HCT116 (cell line): ENCODE measurements at regions not wholly inside any gene's neighbourhood (a gene's known extent, or its start where the extent isn't known, plus 50 kb on each side); places are given as distances from the start of the nearest gene placed in this dataset.
"Not testable (repeated sequence)": the region's sequence is repeated elsewhere in the genome, so short reads cannot be mapped to it uniquely, and the experiment has no call there.

Experiments
- ATAC-seq: fragments of 200-7000 bp; cut with Tn5 transposase; 2 replicates; pipeline ENCODE4 v1.9.1; 2020; ENCODE audit warnings: mild to moderate bottlenecking, moderate library complexity
- BruUV-seq: library from RNA; stranded (reverse); fragments of 400-500 nt; replicated peaks from 2 replicates; lab custom pipeline; 2021; lab: Mats Ljungman, UMichigan
- CTCF ChIA-PET: fragments of 300-600 bp; sonication (Branson Sonifier 250); formaldehyde crosslinking; loops from one replicate; lab custom pipeline; 2021; ENCODE audit warnings: antibody characterized with exemption; lab: Charles Lee
- POLR2A ChIA-PET: fragments of 300-600, 350-600 bp; sonication (Branson Sonifier 250); formaldehyde crosslinking; loops from one replicate; lab custom pipeline; 2021; ENCODE audit warnings: antibody characterized with exemption; lab: Charles Lee
- RAD21 ChIA-PET, 2 experiments: fragments of 300-600 bp; sonication (Branson Sonifier 250); formaldehyde crosslinking; loops; one replicate each; lab custom pipeline; 2023; ENCODE audit warnings: low total read pairs in 2 of 2; ENCODE audit not compliant: uncharacterized antibody in 2 of 2, unreplicated experiment in 2 of 2, low non-redundant PET in 1 of 2; lab: Charles Lee
- DNase-seq: peaks from one replicate; pipeline ENCODE4 v3.0.0-alpha.2; 2010; ENCODE audit warnings: low read depth, low spot score
- H2AFZ ChIP-seq: fragments of 200-600 bp; shearing (Covaris generic), sonication (generic); 2 replicates; pipeline ENCODE4 v1.6.1; 2017; ENCODE audit warnings: low read depth, mixed run types, mixed read lengths, antibody characterized with exemption, low read length; ENCODE audit not compliant: poor library complexity, severe bottlenecking
- H3K27ac ChIP-seq: 2 replicates; pipeline ENCODE4 v1.5.1; 2012; ENCODE audit warnings: low read depth, low read length
- H3K27me3 ChIP-seq: fragments of 200-600 bp; sonication (generic); 2 replicates; pipeline ENCODE4 v1.6.1; 2016; ENCODE audit warnings: mixed run types, low read length, mixed read lengths; ENCODE audit not compliant: insufficient read depth
- H3K36me3 ChIP-seq, 2 experiments: fragments of 200-500 bp in 1 of 2; fragments of 200-600 bp in 1 of 2; sonication (Bioruptor generic) in 1 of 2; sonication (generic) in 1 of 2; 2 replicates each; pipeline versions ENCODE4 v1.5.1 to v1.6.1; 2014 to 2016; ENCODE audit warnings: low read length in 2 of 2, inconsistent platforms in 1 of 2, mixed read lengths in 1 of 2, mixed run types in 1 of 2; ENCODE audit not compliant: insufficient read depth in 2 of 2, control insufficient read depth in 1 of 2
- H3K4me1 ChIP-seq, 2 experiments: fragments of 200-600 bp in 1 of 2; sonication (generic) in 1 of 2; 2 replicates each; pipeline versions ENCODE4 v1.5.1 to v1.6.1; 2012 to 2017; ENCODE audit warnings: low read length in 2 of 2, inconsistent platforms in 1 of 2, mild to moderate bottlenecking in 1 of 2, mixed read lengths in 1 of 2, mixed run types in 1 of 2, moderate library complexity in 1 of 2; ENCODE audit not compliant: insufficient read depth in 2 of 2, control insufficient read depth in 1 of 2
- H3K4me2 ChIP-seq: fragments of 200-600 bp; sonication (generic); 2 replicates; pipeline ENCODE4 v1.6.1; 2017; ENCODE audit warnings: mixed run types, low read length, mixed read lengths
- H3K4me3 ChIP-seq, 2 experiments: fragments of 200-600 bp in 1 of 2; sonication (generic) in 1 of 2; replicated peaks in 1 of 2; 2 replicates each; pipeline ENCODE4 v1.5.1; 2011 to 2016; ENCODE audit warnings: low read length in 2 of 2, control low read depth in 1 of 2, low read depth in 1 of 2, mild to moderate bottlenecking in 1 of 2, mixed read lengths in 1 of 2, mixed run types in 1 of 2
- H3K79me2 ChIP-seq: fragments of 200-600 bp; sonication (generic); 2 replicates; pipeline ENCODE4 v1.6.1; 2017; ENCODE audit warnings: mild to moderate bottlenecking, mixed run types, low read length, moderate library complexity, mixed read lengths; ENCODE audit not compliant: insufficient read depth
- H3K9ac ChIP-seq: fragments of 200-600 bp; sonication (generic); 2 replicates; pipeline ENCODE4 v1.6.1; 2016; ENCODE audit warnings: low read length, mixed read lengths
- H3K9me2 ChIP-seq: fragments of 200-600 bp; sonication (generic), shearing (Covaris generic); 2 replicates; pipeline ENCODE4 v1.6.1; 2017; ENCODE audit warnings: mixed run types, mild to moderate bottlenecking, moderate library complexity; ENCODE audit not compliant: insufficient read depth
- H3K9me3 ChIP-seq, 2 experiments: fragments of 200-500 bp in 1 of 2; fragments of 200-600 bp in 1 of 2; sonication (Bioruptor generic) in 1 of 2; sonication (generic) in 1 of 2; 2 replicates each; pipeline ENCODE4 v1.6.1; 2014 to 2017; ENCODE audit warnings: low read length in 2 of 2, mixed read lengths in 2 of 2, inconsistent platforms in 1 of 2, low read depth in 1 of 2, mild to moderate bottlenecking in 1 of 2, mixed run types in 1 of 2, moderate library complexity in 1 of 2; ENCODE audit not compliant: control insufficient read depth in 1 of 2, insufficient read depth in 1 of 2
- H4K20me1 ChIP-seq: fragments of 200-600 bp; sonication (generic), shearing (Covaris generic); 2 replicates; pipeline ENCODE4 v1.6.1; 2017; ENCODE audit warnings: mixed run types, mild to moderate bottlenecking, moderate library complexity; ENCODE audit not compliant: insufficient read depth
- CBX3 ChIP-seq: IDR thresholded peaks from 2 replicates; pipeline ENCODE4 v1.6.1; 2012; ENCODE audit warnings: low read depth
- CEBPB ChIP-seq: IDR thresholded peaks from 2 replicates; pipeline ENCODE4 v1.6.1; 2012; ENCODE audit warnings: low read depth
- EGR1 ChIP-seq: IDR thresholded peaks from 2 replicates; pipeline ENCODE4 v1.6.1; 2012; ENCODE audit warnings: low read depth
- ELF1 ChIP-seq: IDR thresholded peaks from 2 replicates; pipeline ENCODE4 v1.6.1; 2012; ENCODE audit warnings: low read depth, borderline replicate concordance
- EZH2phosphoT487 ChIP-seq: fragments of 200-600 bp; IDR thresholded peaks from 2 replicates; pipeline ENCODE4 v1.6.1; 2018; ENCODE audit warnings: antibody characterized with exemption, borderline replicate concordance
- FOSL1 ChIP-seq: IDR thresholded peaks from 2 replicates; pipeline ENCODE4 v1.6.1; 2012; ENCODE audit warnings: low read depth
- JUND ChIP-seq: IDR thresholded peaks from 2 replicates; pipeline ENCODE4 v1.6.1; 2012
- RAD21 ChIP-seq: IDR thresholded peaks from 2 replicates; pipeline ENCODE4 v1.6.1; 2012; ENCODE audit warnings: low read depth, mild to moderate bottlenecking
- ZNF274 ChIP-seq: fragments of 200-500 bp; sonication (Bioruptor generic); IDR thresholded peaks from 2 replicates; pipeline ENCODE4 v1.6.1; 2014; ENCODE audit warnings: mild to moderate bottlenecking, low read depth, low read length, inconsistent platforms
- intact Hi-C: fragments of 100-400 bp; cut with micrococcal nuclease; formaldehyde crosslinking; loops from 2 replicates; pipeline ENCODE4 v1.10.0; 2022

DNA sequence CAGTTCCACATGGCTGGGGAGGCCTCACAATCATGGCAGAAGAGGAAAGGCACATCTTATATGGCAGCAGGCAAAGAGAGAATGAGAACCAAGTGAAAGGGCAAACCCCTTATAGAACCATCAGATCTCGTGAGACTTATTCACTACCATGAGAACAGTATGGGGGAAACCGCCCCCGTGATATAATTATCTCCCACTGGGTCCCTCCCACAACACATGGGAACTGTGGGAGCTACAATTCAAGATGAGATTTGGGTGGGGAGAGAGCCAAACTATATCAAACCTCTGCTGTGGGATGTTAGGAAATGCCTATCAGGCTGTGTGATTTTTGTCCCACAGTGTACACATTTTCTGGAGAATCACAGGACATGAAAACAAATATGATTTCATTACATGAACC, 415.8 kb downstream of the TSHZ3 start:
- intact Hi-C loops, result not testable (repeated sequence)

DNA sequence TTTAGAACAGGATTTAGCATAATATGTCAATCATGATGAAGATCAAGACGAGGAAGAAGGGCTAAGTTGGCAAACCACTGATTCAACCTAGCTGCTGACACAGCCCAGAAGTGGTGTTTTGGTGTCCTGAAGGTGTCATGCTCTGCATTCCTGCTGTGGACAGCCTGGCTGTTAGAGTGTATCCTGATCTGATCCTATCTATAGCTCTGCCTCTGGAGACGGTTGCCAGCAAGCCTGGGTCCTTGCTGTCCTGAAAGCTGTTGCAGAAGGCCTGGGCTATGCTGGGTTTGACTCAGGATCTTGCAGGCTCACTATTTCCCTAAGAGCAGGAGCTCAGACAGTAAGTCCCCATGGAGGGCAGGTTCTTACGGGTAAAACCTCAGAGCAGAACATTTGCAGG, 416.4 kb downstream of the TSHZ3 start:
- POLR2A ChIA-PET, result no interaction called here
- H2AFZ ChIP-seq, result no peak overlapping the region
- RAD21 ChIA-PET, result no interaction called here
- no peaks in the 10 kb centered on the region for H4K20me1 ChIP-seq
- TF ChIP-seq JUND, result no peak
- no peak for TF ChIP-seq EZH2phosphoT487
- TF ChIP-seq EGR1, result no peak
- TF ChIP-seq RAD21, result no peak
- no peak for TF ChIP-seq ELF1
- TF ChIP-seq ZNF274, result no peak
- no peak for TF ChIP-seq FOSL1
- TF ChIP-seq CBX3, result no peak
- TF ChIP-seq CEBPB, result no peak
- CTCF ChIA-PET, result no interaction called here
- H3K4me3 ChIP-seq, result no peak overlapping the region
- ATAC-seq (no peak), DNase-seq (no peak)
- H3K27ac ChIP-seq, result no peak overlapping the region
- H3K36me3 ChIP-seq, result no peaks in the 10 kb centered on the region
- no peaks in the 10 kb centered on the region for H3K4me1 ChIP-seq
- no peak overlapping the region for H3K9ac ChIP-seq
- H3K79me2 ChIP-seq, result no peaks in the 10 kb centered on the region
- no peak overlapping the region for H3K4me2 ChIP-seq
- intact Hi-C loops, result no loop called here
- H3K9me3 ChIP-seq, result peaks cover 19 to 41% of the 10 kb centered on the region in 2 experiments; a peak in 2 of 4 replicates
- no TSS peak for BruUV-seq
- H3K27me3 ChIP-seq, result no peaks in the 10 kb centered on the region
- H3K9me2 ChIP-seq, result no peaks in the 10 kb centered on the region

More for the DNA sequence above, 415.8 kb downstream of the TSHZ3 start:
- RAD21 ChIA-PET, H3K4me3 ChIP-seq, H3K27me3 ChIP-seq, H3K36me3 ChIP-seq, H3K27ac ChIP-seq, H2AFZ ChIP-seq, H3K79me2 ChIP-seq, H3K4me2 ChIP-seq, ATAC-seq, CTCF ChIA-PET, BruUV-seq, POLR2A ChIA-PET, DNase-seq, H4K20me1 ChIP-seq, H3K9me2 ChIP-seq, H3K9ac ChIP-seq, H3K4me1 ChIP-seq: not testable (repeated sequence)
- H3K9me3 ChIP-seq, result peaks cover 19 to 38% of the 10 kb centered on the region in 2 experiments; a peak in 2 of 4 replicates
